H1 (cell line): ENCODE measurements at regions not wholly inside any gene's neighbourhood (a gene's known extent, or its start where the extent isn't known, plus 50 kb on each side); places are given as distances from the start of the nearest gene placed in this dataset.

ENCODE experiments used
- CTCF ChIA-PET: fragments of 300-600 bp; sonication (Branson Sonifier 250); formaldehyde crosslinking; loops from one replicate; lab custom pipeline; 2021; ENCODE audit not compliant: partially characterized antibody; lab: Charles Lee
- POLR2A ChIA-PET: fragments of 300-600 bp; sonication (Branson Sonifier 250); formaldehyde crosslinking; loops from one replicate; lab custom pipeline; 2021; ENCODE audit warnings: inconsistent platforms; ENCODE audit not compliant: partially characterized antibody; lab: Charles Lee
- DNase-seq, 2 experiments: peaks; one replicate each; pipeline versions ENCODE4 v3.0.0 to v3.0.0-alpha.2; 2010 to 2022; ENCODE audit warnings: low spot score in 2 of 2, low read depth in 1 of 2, mixed read lengths in 1 of 2
- FAIRE-seq: peaks from 2 replicates; lab custom pipeline; 2011; peaks lifted over from hg19 to GRCh38; lab: Jason Lieb, UNC
- H2AFZ ChIP-seq: 2 replicates; pipeline ENCODE4 v1.8.1; 2012; ENCODE audit warnings: low read length, inconsistent platforms
- H2AK5ac ChIP-seq: 2 replicates; pipeline ENCODE4 v1.6.1; 2013; ENCODE audit warnings: low read depth, low read length
- H2BK120ac ChIP-seq: replicated peaks from 2 replicates; pipeline ENCODE3; 2013; ENCODE audit warnings: low read depth, low read length, inconsistent platforms
- H2BK12ac ChIP-seq: 2 replicates; pipeline ENCODE4 v1.6.1; 2013; ENCODE audit warnings: low read depth, low read length
- H2BK15ac ChIP-seq: 2 replicates; pipeline ENCODE4 v1.6.1; 2013; ENCODE audit warnings: low read length
- H2BK20ac ChIP-seq: 2 replicates; pipeline ENCODE4 v1.6.1; 2013; ENCODE audit warnings: low read length
- H2BK5ac ChIP-seq: 2 replicates; pipeline ENCODE4 v1.6.1; 2013; ENCODE audit warnings: low read depth, low read length
- H3K14ac ChIP-seq: 2 replicates; pipeline ENCODE4 v1.6.1; 2013; ENCODE audit warnings: inconsistent platforms; ENCODE audit not compliant: insufficient read length
- H3K18ac ChIP-seq: 2 replicates; pipeline ENCODE4 v1.6.1; 2013; ENCODE audit warnings: low read length; ENCODE audit errors: extremely low read depth
- H3K23ac ChIP-seq: 2 replicates; pipeline ENCODE4 v1.6.1; 2013; ENCODE audit warnings: inconsistent platforms; ENCODE audit not compliant: insufficient read length
- H3K23me2 ChIP-seq: 2 replicates; pipeline ENCODE4 v1.6.1; 2013; ENCODE audit warnings: low read depth, low read length
- H3K27ac ChIP-seq: 2 replicates; pipeline ENCODE4 v1.6.1; 2011; ENCODE audit warnings: low read depth, low read length, inconsistent platforms
- H3K27me3 ChIP-seq, 4 experiments: replicated peaks in 1 of 4; 1 replicate in 1 of 4; 2 replicates in 3 of 4; pipeline versions ENCODE4 v1.6.1 to v1.8.1; 2011 to 2013; ENCODE audit warnings: low read length in 3 of 4, mild to moderate bottlenecking in 3 of 4, inconsistent platforms in 2 of 4, mixed read lengths in 2 of 4, moderate library complexity in 1 of 4; ENCODE audit not compliant: control insufficient read depth in 3 of 4, insufficient read depth in 3 of 4; ENCODE audit errors: extremely low read depth in 1 of 4
- H3K36me3 ChIP-seq, 4 experiments: 2 replicates each; pipeline versions ENCODE4 v1.6.1 to v1.8.1; 2011 to 2013; ENCODE audit warnings: mild to moderate bottlenecking in 4 of 4, low read length in 3 of 4, moderate library complexity in 2 of 4, control low read depth in 1 of 4, inconsistent platforms in 1 of 4; ENCODE audit not compliant: insufficient read depth in 4 of 4, control insufficient read depth in 2 of 4
- H3K4ac ChIP-seq: replicated peaks from 2 replicates; pipeline ENCODE3; 2013; ENCODE audit warnings: low read length, low read depth, mixed read lengths, inconsistent platforms; ENCODE audit not compliant: insufficient read length
- H3K4me1 ChIP-seq, 4 experiments: replicated peaks in 1 of 4; 1 replicate in 1 of 4; 2 replicates in 3 of 4; pipeline versions ENCODE4 v1.6.1 to v1.8.1; 2011 to 2013; ENCODE audit warnings: low read length in 3 of 4, inconsistent platforms in 2 of 4, mixed read lengths in 1 of 4; ENCODE audit not compliant: insufficient read depth in 4 of 4, control insufficient read depth in 3 of 4
- H3K4me2 ChIP-seq, 2 experiments: 2 replicates each; pipeline versions ENCODE4 v1.6.1 to v1.8.1; 2011 to 2013; ENCODE audit warnings: low read depth in 2 of 2, low read length in 2 of 2, control low read depth in 1 of 2, inconsistent platforms in 1 of 2, mild to moderate bottlenecking in 1 of 2; ENCODE audit not compliant: insufficient read depth in 1 of 2
- H3K4me3 ChIP-seq, 4 experiments: fragments of 200-600, 300-600 bp in 1 of 4; sonication (generic), shearing (Covaris generic), sonication (Bioruptor Twin) in 1 of 4; 2 replicates each; pipeline versions ENCODE4 v1.5.1 to v1.8.1; 2011 to 2016; ENCODE audit warnings: low read length in 4 of 4, low read depth in 3 of 4, control low read depth in 2 of 4, inconsistent platforms in 2 of 4, mild to moderate bottlenecking in 2 of 4, mixed read lengths in 1 of 4, moderate library complexity in 1 of 4; ENCODE audit not compliant: insufficient read depth in 2 of 4; ENCODE audit errors: extremely low read depth in 1 of 4
- H3K56ac ChIP-seq: replicated peaks from 2 replicates; pipeline ENCODE3; 2013; ENCODE audit warnings: low read depth, mild to moderate bottlenecking, mixed read lengths, low read length, inconsistent platforms; ENCODE audit not compliant: insufficient read length
- H3K79me1 ChIP-seq: 2 replicates; pipeline ENCODE4 v1.6.1; 2013; ENCODE audit warnings: low read depth, low read length, control low read depth
- H3K79me2 ChIP-seq, 2 experiments: 2 replicates each; pipeline versions ENCODE4 v1.6.1 to v1.8.1; 2012 to 2013; ENCODE audit warnings: low read length in 2 of 2, mild to moderate bottlenecking in 2 of 2, inconsistent platforms in 1 of 2; ENCODE audit not compliant: insufficient read depth in 2 of 2, control insufficient read depth in 1 of 2
- H3K9ac ChIP-seq, 4 experiments: replicated peaks in 1 of 4; 1 replicate in 1 of 4; 2 replicates in 3 of 4; pipeline versions ENCODE4 v1.6.1 to v1.8.1; 2011 to 2013; ENCODE audit warnings: low read depth in 3 of 4, low read length in 3 of 4, control low read depth in 2 of 4, mild to moderate bottlenecking in 2 of 4, moderate library complexity in 2 of 4, inconsistent platforms in 1 of 4; ENCODE audit errors: extremely low read depth in 1 of 4
- H3K9me3 ChIP-seq, 2 experiments: 2 replicates each; pipeline versions ENCODE4 v1.6.1 to v1.8.1; 2012 to 2013; ENCODE audit warnings: mild to moderate bottlenecking in 2 of 2, moderate library complexity in 2 of 2, control low read depth in 1 of 2, inconsistent platforms in 1 of 2, low read depth in 1 of 2, low read length in 1 of 2, mixed read lengths in 1 of 2; ENCODE audit not compliant: insufficient read depth in 2 of 2
- H4K20me1 ChIP-seq, 2 experiments: replicated peaks in 1 of 2; 2 replicates each; pipeline versions ENCODE3 to v1.8.1; 2011 to 2013; ENCODE audit warnings: inconsistent platforms in 2 of 2, low read length in 2 of 2, mild to moderate bottlenecking in 1 of 2; ENCODE audit not compliant: insufficient read depth in 2 of 2, control insufficient read depth in 1 of 2
- H4K5ac ChIP-seq: 2 replicates; pipeline ENCODE4 v1.6.1; 2013; ENCODE audit warnings: low read length, low read depth, mixed read lengths, inconsistent platforms; ENCODE audit not compliant: insufficient read length
- H4K8ac ChIP-seq: 2 replicates; pipeline ENCODE4 v1.8.0; 2013; ENCODE audit warnings: mild to moderate bottlenecking, moderate library complexity, low read length, inconsistent platforms; ENCODE audit not compliant: insufficient read depth; ENCODE audit errors: extremely low read depth
- H4K91ac ChIP-seq: replicated peaks from 2 replicates; pipeline ENCODE3; 2013; ENCODE audit warnings: low read length, mixed read lengths, inconsistent platforms; ENCODE audit not compliant: insufficient read length
- WGBS, 2 experiments: shearing (Covaris generic) in 1 of 2; methylation state at CpG; one replicate each; pipeline versions ENCODE4 v1.1.6 to v1.1.7; 2013 to 2015; ENCODE audit warnings: low lambda C conversion rate in 2 of 2, mixed read lengths in 2 of 2, inconsistent platforms in 1 of 2, low coverage in 1 of 2, missing lambda C conversion rate in 1 of 2; ENCODE audit not compliant: insufficient replicate concordance in 2 of 2, insufficient coverage in 1 of 2, insufficient read length in 1 of 2; ENCODE audit errors: extremely low coverage in 1 of 2, missing lambda C conversion rate in 1 of 2; 5-methylcytosine and 5-hydroxymethylcytosine counted together

DNA sequence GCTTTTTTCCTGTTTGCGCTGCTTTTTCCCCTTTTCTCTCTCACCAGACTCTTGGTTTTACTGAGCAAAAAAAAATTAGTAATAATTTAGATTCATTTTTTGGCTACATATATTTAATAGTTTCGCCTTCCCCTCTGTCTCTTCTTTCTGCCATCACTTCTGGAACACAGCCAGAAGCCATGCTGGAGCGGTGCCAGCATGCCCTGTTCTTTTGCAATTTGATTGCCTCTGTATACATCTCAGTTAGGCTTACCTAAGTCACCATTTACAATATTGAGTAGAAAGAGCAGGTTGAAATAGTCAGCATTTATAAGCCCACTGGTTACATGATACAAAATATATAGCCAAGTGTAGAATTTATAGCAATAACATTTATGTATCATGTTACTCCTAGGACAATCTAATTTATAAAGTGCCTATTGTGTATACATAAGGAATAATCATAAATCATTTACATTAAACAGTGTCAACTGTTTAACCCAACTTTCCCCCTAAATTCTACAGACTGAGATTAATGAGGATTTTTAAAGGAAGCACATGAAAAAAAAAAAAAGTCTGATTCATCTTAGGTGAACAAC lies 413.8 kb upstream of the SOX5 start:
- Histone ChIP-seq H3K4ac (no peak overlapping the region), H3K4me2 (no peak overlapping the region), H3K9me3 (no peaks in the 10 kb centered on the region), H3K27ac (no peak overlapping the region), H3K36me3 (no peaks in the 10 kb centered on the region), H3K23ac (no peak overlapping the region), H3K14ac (no peak overlapping the region), H2BK12ac (no peak overlapping the region), H2BK15ac (no peak overlapping the region), H3K27me3 (no peaks in the 10 kb centered on the region), H2AFZ (no peak overlapping the region), H2BK5ac (no peak overlapping the region), H3K79me2 (no peaks in the 10 kb centered on the region), H3K18ac (no peak overlapping the region), H3K4me3 (no peak overlapping the region), H4K91ac (no peak overlapping the region), H2BK120ac (no peak overlapping the region), H4K8ac (no peak overlapping the region), H2BK20ac (no peak overlapping the region), H2AK5ac (no peak overlapping the region), H3K23me2 (no peaks in the 10 kb centered on the region), H3K4me1 (peaks cover 0 to 2% (median 0%) of the 10 kb centered on the region in 4 experiments; a peak in 1 of 7 replicates), H4K20me1 (no peaks in the 10 kb centered on the region), H3K79me1 (no peaks in the 10 kb centered on the region), H4K5ac (no peak overlapping the region), H3K56ac (no peak overlapping the region), H3K9ac (no peak overlapping the region)
- FAIRE-seq (no peak), DNase-seq (no peak)
- ChIA-PET POLR2A (no interaction called here), CTCF (no interaction called here)
- WGBS, 2 experiments, result 87% methylated on average over 3 of the region's 3 CpGs; no CpG with 5 or more reads in 1 of the 2 experiments
